Body of pancreas (tissue), 4 donors: ENCODE measurements at regions not wholly inside any gene's neighbourhood (a gene's known extent, or its start where the extent isn't known, plus 50 kb on each side); places are given as distances from the start of the nearest gene placed in this dataset.

Source experiments
- ATAC-seq: fragments of 150-250 bp; one replicate; pipeline ENCODE4 v1.9.1; 2016
- DNase-seq, 4 donors: peaks; one replicate each; pipeline ENCODE4 v3.0.0-alpha.2; 2019
- H3K27ac ChIP-seq, 4 donors: fragments of 200-600 bp; sonication (generic); 1 replicate in 3 of 4; 2 replicates in 1 of 4; pipeline versions ENCODE4 v1.5.1 to v1.6.1; 2016 to 2019; ENCODE audit warnings: mild to moderate bottlenecking in 1 of 4, mixed read lengths in 1 of 4, moderate library complexity in 1 of 4
- H3K27me3 ChIP-seq, 2 donors: fragments of 200-600 bp; sonication (generic); one replicate each; pipeline ENCODE4 v1.6.0; 2016; ENCODE audit warnings: mild to moderate bottlenecking in 1 of 2
- H3K36me3 ChIP-seq, 2 donors: fragments of 200-600 bp; sonication (generic); replicated peaks in 1 of 2; 2 replicates each; pipeline ENCODE4 v1.5.1; 2016; ENCODE audit warnings: low read depth in 2 of 2; ENCODE audit not compliant: insufficient read depth in 1 of 2
- H3K4me1 ChIP-seq: fragments of 200-600 bp; sonication (generic); one replicate; pipeline ENCODE4 v1.6.0; 2016
- H3K4me3 ChIP-seq, 2 donors: fragments of 200-600 bp; sonication (generic); 1 replicate in 1 of 2; 2 replicates in 1 of 2; pipeline ENCODE4 v1.5.1; 2016 to 2019
- H3K9me3 ChIP-seq, 3 donors: fragments of 200-600 bp; sonication (generic); 1 replicate in 2 of 3; 2 replicates in 1 of 3; pipeline ENCODE4 v1.5.1; 2016
- POLR2A ChIP-seq, 3 donors: fragments of 450-650 bp; IDR thresholded peaks; one replicate each; pipeline ENCODE4 v1.6.1; 2016; ENCODE audit warnings: antibody characterized with exemption in 3 of 3, mild to moderate bottlenecking in 2 of 3
- WGBS, 2 donors: methylation state at CpG; one replicate each; pipeline ENCODE4 v1.1.5; 2017; 5-methylcytosine and 5-hydroxymethylcytosine counted together
- intact Hi-C: fragments of 100-400 bp; cut with DNase I; formaldehyde crosslinking; loops from one replicate; pipeline ENCODE4 v1.15.1; 2023
- TF ChIP-seq, protein P1 (sequence below), 7 experiments: fragments of 450-650 bp in 4 of 7; fragments of 200-600 bp in 3 of 7; sonication (generic) in 3 of 7; IDR thresholded peaks; one replicate each; pipeline ENCODE4 v1.5.1; 2016 to 2019; ENCODE audit warnings: antibody characterized with exemption in 7 of 7

DNA sequence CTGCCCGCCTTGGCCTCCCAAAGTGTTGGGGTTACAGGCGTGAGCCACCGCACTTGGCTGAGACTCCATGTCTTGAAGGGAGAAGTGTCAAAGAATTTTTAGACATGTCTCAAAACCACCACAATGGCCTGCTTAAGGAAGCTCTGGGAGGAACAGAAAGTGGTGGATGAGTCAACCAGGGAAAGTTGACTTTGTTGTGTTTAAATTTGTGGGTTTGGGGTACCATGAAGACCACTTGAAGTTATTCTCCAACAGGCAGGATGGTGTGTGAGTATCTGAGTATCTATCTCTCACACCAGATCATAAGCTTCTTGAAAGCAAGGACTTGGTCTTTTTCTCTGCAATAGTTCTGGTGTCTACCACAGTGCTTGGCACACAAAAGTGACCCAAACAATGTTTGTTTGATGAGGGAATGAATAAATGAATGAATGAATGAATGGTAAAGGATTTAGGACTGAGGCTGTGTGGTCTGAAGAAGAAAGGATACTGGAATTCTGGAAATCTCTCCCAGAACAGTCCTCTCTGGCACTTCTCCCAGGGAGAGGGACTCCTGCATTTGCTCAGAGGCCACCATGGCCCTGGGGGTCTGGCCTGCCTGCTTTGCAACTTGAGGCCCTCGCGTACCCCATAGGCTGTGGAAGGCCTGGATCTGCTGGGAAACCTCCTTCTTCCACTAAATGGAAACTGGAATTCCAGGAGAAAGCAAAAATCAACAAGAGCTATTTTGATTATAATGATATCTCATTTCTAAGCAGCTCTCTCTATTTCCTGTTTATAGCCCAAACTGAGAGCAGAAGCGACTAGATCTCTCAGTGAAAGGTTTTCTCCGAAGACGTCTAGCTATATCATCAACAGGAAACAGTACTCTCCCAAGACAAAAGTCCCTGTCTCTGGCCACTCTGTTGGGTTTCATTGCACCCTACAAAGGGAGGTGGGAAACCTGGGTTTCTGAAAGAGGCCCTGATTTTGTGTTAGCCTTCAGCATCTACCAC is 187.9 kb downstream of the PALM2AKAP2 start:
- no peaks in the 10 kb centered on the region for H3K4me1 ChIP-seq
- ATAC-seq (no peak), DNase-seq (no peak)
- whole genome bisulfite sequencing, 2 donors: 63 to 76% methylated on average over 8 of the region's 8 CpGs
- intact Hi-C loops: no loop called here
- no peak overlapping the region for H3K4me3 ChIP-seq
- H3K36me3 ChIP-seq: no peaks in the 10 kb centered on the region
- no peaks in the 10 kb centered on the region for H3K9me3 ChIP-seq
- peak overlapping the region in 1 of 4 donors; percentile 9 for H3K27ac ChIP-seq
- no peak for TF ChIP-seq POLR2A (IDR thresholded peaks at IDR 0.05)
- TF ChIP-seq, protein P1, sequence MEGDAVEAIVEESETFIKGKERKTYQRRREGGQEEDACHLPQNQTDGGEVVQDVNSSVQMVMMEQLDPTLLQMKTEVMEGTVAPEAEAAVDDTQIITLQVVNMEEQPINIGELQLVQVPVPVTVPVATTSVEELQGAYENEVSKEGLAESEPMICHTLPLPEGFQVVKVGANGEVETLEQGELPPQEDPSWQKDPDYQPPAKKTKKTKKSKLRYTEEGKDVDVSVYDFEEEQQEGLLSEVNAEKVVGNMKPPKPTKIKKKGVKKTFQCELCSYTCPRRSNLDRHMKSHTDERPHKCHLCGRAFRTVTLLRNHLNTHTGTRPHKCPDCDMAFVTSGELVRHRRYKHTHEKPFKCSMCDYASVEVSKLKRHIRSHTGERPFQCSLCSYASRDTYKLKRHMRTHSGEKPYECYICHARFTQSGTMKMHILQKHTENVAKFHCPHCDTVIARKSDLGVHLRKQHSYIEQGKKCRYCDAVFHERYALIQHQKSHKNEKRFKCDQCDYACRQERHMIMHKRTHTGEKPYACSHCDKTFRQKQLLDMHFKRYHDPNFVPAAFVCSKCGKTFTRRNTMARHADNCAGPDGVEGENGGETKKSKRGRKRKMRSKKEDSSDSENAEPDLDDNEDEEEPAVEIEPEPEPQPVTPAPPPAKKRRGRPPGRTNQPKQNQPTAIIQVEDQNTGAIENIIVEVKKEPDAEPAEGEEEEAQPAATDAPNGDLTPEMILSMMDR (IDR thresholded peaks at IDR 0.05): no peak
- H3K27me3 ChIP-seq: no peaks in the 10 kb centered on the region

DNA sequence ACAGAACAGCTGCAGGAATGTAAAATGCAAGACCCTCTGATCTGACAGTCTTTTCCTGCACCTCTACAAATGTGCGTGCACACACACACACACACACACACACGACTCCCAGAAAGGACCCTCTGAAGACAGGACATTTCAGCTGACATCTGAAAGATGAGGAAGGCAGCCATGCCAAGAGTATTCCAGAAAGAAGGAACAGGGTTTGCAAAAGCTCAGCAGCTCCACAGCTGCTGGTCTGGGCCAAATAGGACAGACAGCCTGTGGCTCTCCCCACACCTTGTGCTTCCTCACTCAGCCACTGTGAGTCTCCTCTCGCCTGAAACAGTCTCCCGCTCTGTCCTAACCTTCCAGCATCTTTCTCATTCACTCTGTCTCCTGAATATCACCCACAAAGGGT is 189.0 kb downstream of the PALM2AKAP2 start:
- TF ChIP-seq POLR2A (IDR thresholded peaks at IDR 0.05): no peak
- TF ChIP-seq, protein P1 (IDR thresholded peaks at IDR 0.05): no peak
- Histone ChIP-seq H3K27ac (no peak overlapping the region), H3K36me3 (no peaks in the 10 kb centered on the region), H3K27me3 (no peaks in the 10 kb centered on the region), H3K4me3 (no peak overlapping the region), H3K9me3 (no peaks in the 10 kb centered on the region), H3K4me1 (no peaks in the 10 kb centered on the region)
- intact Hi-C loops: no loop called here
- ATAC-seq: no peak
- 61 to 72% methylated on average over 4 of the region's 4 CpGs for WGBS, 2 donors
- DNase-seq: no peak

DNA sequence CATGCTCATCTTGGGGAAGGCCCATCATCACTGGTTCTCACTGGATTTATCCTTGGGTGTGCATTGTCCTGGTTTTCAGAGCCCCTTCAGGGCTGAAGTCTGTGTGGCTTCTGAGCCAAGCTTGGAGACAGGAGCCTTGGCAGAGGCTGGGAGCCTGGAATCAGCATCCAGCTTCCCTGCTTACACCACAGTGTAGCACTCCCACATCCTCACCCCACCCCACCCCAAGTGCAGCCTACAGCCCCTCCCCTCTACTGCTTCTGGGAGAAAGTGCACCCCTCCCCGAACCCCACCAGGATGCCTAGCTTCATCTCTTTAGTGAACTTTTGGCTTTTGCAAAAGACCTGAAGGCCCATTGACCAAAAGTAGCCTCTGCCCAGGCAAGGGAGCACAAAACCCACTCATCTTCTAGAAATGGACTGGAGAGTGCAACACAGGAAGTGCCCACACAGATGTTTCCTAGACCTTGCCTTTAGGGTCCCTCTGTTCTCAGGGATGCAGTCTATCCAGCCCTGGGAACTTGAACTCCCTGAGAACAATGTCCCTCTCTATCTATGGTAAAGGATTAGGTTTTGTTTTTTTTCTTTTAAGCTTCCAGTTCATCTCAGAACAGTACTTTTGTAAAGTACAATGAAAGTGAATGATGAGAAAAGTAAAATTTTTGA is 189.7 kb downstream of the PALM2AKAP2 start:
- H3K27ac ChIP-seq: no peak overlapping the region
- no peaks in the 10 kb centered on the region for H3K36me3 ChIP-seq
- no peak for ATAC-seq
- no peaks in the 10 kb centered on the region for H3K9me3 ChIP-seq
- 73 to 86% methylated on average over 1 of the region's 1 CpG for WGBS, 2 donors
- DNase-seq: no peak
- H3K4me1 ChIP-seq: no peaks in the 10 kb centered on the region
- no peaks in the 10 kb centered on the region for H3K27me3 ChIP-seq
- intact Hi-C loops: no loop called here
- H3K4me3 ChIP-seq: no peak overlapping the region
- TF ChIP-seq, protein P1 (IDR thresholded peaks at IDR 0.05): no peak
- no peak for TF ChIP-seq POLR2A (IDR thresholded peaks at IDR 0.05)

DNA sequence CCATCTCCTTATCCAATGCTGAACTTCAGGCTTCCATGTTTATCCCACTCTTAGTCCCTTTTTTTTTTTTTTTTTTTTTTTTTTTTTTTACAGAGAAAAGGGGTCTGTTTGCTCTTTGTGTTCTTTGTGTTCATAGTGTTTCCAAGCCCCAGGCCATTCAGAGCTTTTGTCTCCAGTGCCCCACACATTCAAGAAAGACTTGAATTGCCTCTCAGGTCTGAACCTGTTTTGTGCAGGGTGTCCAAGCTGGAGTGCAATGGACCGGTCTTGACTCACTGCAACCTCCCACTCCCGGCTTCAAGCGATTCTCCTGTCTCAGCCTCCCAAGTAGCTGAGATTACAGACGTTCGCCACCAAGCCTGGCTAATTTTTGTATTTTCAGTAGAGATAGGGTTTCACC is 191.2 kb downstream of the PALM2AKAP2 start:
- no peak overlapping the region for H3K4me3 ChIP-seq
- no peak overlapping the region for H3K27ac ChIP-seq
- intact Hi-C loops: no loop called here
- H3K9me3 ChIP-seq: no peaks in the 10 kb centered on the region
- DNase-seq (no peak), ATAC-seq (no peak)
- H3K4me1 ChIP-seq: no peaks in the 10 kb centered on the region
- no peaks in the 10 kb centered on the region for H3K27me3 ChIP-seq
- WGBS, 2 donors: 89 to 91% methylated on average over 5 of the region's 5 CpGs
- TF ChIP-seq, protein P1 (IDR thresholded peaks at IDR 0.05): no peak
- TF ChIP-seq POLR2A (IDR thresholded peaks at IDR 0.05): no peak
- H3K36me3 ChIP-seq: no peaks in the 10 kb centered on the region
